CD14-positive monocyte (primary cell): ENCODE measurements at regions not wholly inside any gene's neighbourhood (a gene's known extent, or its start where the extent isn't known, plus 50 kb on each side); places are given as distances from the start of the nearest gene placed in this dataset.

Experiments
- DNase-seq, 3 donors: peaks; one replicate each; pipeline ENCODE4 v3.0.0-alpha.2; 2011 to 2022
- H2AFZ ChIP-seq: 2 replicates; pipeline ENCODE4 v1.6.0; 2012; ENCODE audit warnings: mild to moderate bottlenecking, low read depth, low read length, inconsistent platforms; ENCODE audit not compliant: insufficient read depth, poor library complexity, severe bottlenecking
- H3K27ac ChIP-seq, 2 donors: 1 replicate in 1 of 2; 2 replicates in 1 of 2; pipeline ENCODE4 v1.5.1; 2012 to 2013; ENCODE audit warnings: low read length in 2 of 2, control low read depth in 1 of 2, inconsistent platforms in 1 of 2, low read depth in 1 of 2, mild to moderate bottlenecking in 1 of 2
- H3K27me3 ChIP-seq, 2 donors: one replicate each; pipeline versions ENCODE4 v1.6.0 to v1.6.1; 2011 to 2013; ENCODE audit warnings: low read length in 2 of 2; ENCODE audit not compliant: control insufficient read depth in 2 of 2, insufficient read depth in 2 of 2
- H3K36me3 ChIP-seq, 2 donors: replicated peaks in 1 of 2; 1 replicate in 1 of 2; 2 replicates in 1 of 2; pipeline versions ENCODE4 v1.5.1 to v1.6.1; 2012 to 2013; ENCODE audit warnings: low read length in 2 of 2, control low read depth in 1 of 2, inconsistent platforms in 1 of 2, mild to moderate bottlenecking in 1 of 2; ENCODE audit not compliant: insufficient read depth in 2 of 2, control insufficient read depth in 1 of 2
- H3K4me1 ChIP-seq, 2 donors: 1 replicate in 1 of 2; 2 replicates in 1 of 2; pipeline versions ENCODE4 v1.5.1 to v1.6.1; 2012 to 2013; ENCODE audit warnings: low read length in 2 of 2, control low read depth in 1 of 2, inconsistent platforms in 1 of 2, mild to moderate bottlenecking in 1 of 2, moderate library complexity in 1 of 2; ENCODE audit not compliant: insufficient read depth in 2 of 2, control insufficient read depth in 1 of 2
- H3K4me2 ChIP-seq: replicated peaks from 2 replicates; pipeline ENCODE3; 2012; ENCODE audit warnings: low read length, moderate library complexity, mild to moderate bottlenecking; ENCODE audit not compliant: poor library complexity, severe bottlenecking; ENCODE audit errors: extremely low read depth
- H3K4me3 ChIP-seq, 3 experiments: fragments of 200-600 bp in 1 of 3; sonication (generic) in 1 of 3; replicated peaks in 1 of 3; 1 replicate in 2 of 3; 2 replicates in 1 of 3; pipeline ENCODE4 v1.5.1; 2011 to 2013; ENCODE audit warnings: low read length in 3 of 3, mild to moderate bottlenecking in 3 of 3, control low read depth in 2 of 3, low read depth in 2 of 3, inconsistent platforms in 1 of 3, moderate library complexity in 1 of 3
- H3K79me2 ChIP-seq: 2 replicates; pipeline ENCODE4 v1.6.0; 2012; ENCODE audit warnings: mild to moderate bottlenecking, control low read depth, inconsistent platforms, low read length, moderate library complexity; ENCODE audit not compliant: insufficient read depth
- H3K9ac ChIP-seq: 2 replicates; pipeline ENCODE4 v1.6.0; 2017; ENCODE audit warnings: low read length, mild to moderate bottlenecking; ENCODE audit not compliant: insufficient read depth, poor library complexity, severe bottlenecking
- H3K9me3 ChIP-seq, 2 donors: replicated peaks in 1 of 2; 1 replicate in 1 of 2; 2 replicates in 1 of 2; pipeline versions ENCODE4 v1.5.1 to v1.6.1; 2012 to 2013; ENCODE audit warnings: low read length in 2 of 2, control low read depth in 1 of 2; ENCODE audit not compliant: control insufficient read depth in 1 of 2, insufficient read depth in 1 of 2
- H4K20me1 ChIP-seq: 2 replicates; pipeline ENCODE4 v1.6.0; 2012; ENCODE audit warnings: mild to moderate bottlenecking, low read length, control low read depth, moderate library complexity; ENCODE audit not compliant: insufficient read depth
- H3K27ac Mint-ChIP-seq, 7 donors: one replicate each; pipeline ENCODE4 v1.8.0; 2020; ENCODE audit warnings: mild to moderate bottlenecking in 7 of 7, mixed read lengths in 7 of 7, moderate library complexity in 6 of 7, inconsistent platforms in 2 of 7
- H3K27me3 Mint-ChIP-seq, 3 donors: one replicate each; pipeline ENCODE4 v1.8.0; 2021 to 2022; ENCODE audit warnings: low read depth in 3 of 3, mild to moderate bottlenecking in 3 of 3, mixed read lengths in 3 of 3, moderate library complexity in 3 of 3, inconsistent platforms in 1 of 3
- H3K36me3 Mint-ChIP-seq, 2 donors: one replicate each; pipeline ENCODE4 v1.8.0; 2020; ENCODE audit warnings: mixed read lengths in 2 of 2, inconsistent platforms in 1 of 2, mild to moderate bottlenecking in 1 of 2
- H3K4me1 Mint-ChIP-seq: one replicate; pipeline ENCODE4 v1.8.0; 2020; ENCODE audit warnings: mild to moderate bottlenecking, mixed read lengths
- H3K4me3 Mint-ChIP-seq, 2 donors: one replicate each; pipeline ENCODE4 v1.8.0; 2020; ENCODE audit warnings: mild to moderate bottlenecking in 2 of 2, mixed read lengths in 2 of 2, moderate library complexity in 1 of 2
- H3K9me3 Mint-ChIP-seq, 7 donors: one replicate each; pipeline ENCODE4 v1.8.0; 2020 to 2022; ENCODE audit warnings: mixed read lengths in 7 of 7, mild to moderate bottlenecking in 6 of 7, moderate library complexity in 6 of 7, inconsistent platforms in 2 of 7
- CTCF ChIP-seq: fragments of 200-600 bp; IDR thresholded peaks from one replicate; pipeline ENCODE4 v1.8.0; 2022; ENCODE audit warnings: antibody characterized with exemption, mild to moderate bottlenecking
- WGBS: methylation state at CpG from one replicate; pipeline ENCODE4 v1.1.5; 2013; ENCODE audit warnings: missing lambda C conversion rate; ENCODE audit not compliant: insufficient coverage; 5-methylcytosine and 5-hydroxymethylcytosine counted together
- intact Hi-C, 2 donors: fragments of 100-400 bp; cut with micrococcal nuclease; formaldehyde crosslinking; loops; one replicate each; pipeline versions ENCODE4 v1.15.0 to v1.15.1; 2023

- H3K4me1 ChIP-seq = no peaks in the 10 kb centered on the region
- no peak overlapping the region for H3K4me3 Mint-ChIP-seq
- no peaks in the 10 kb centered on the region for H4K20me1 ChIP-seq
- intact Hi-C loops = no loop called here
- no peak overlapping the region for H3K4me3 ChIP-seq
- H3K27me3 ChIP-seq = no peaks in the 10 kb centered on the region
- no CpG with 5 or more reads among the region's 1 CpG for WGBS
- H3K36me3 Mint-ChIP-seq = no peaks in the 10 kb centered on the region
- H3K27ac Mint-ChIP-seq = no peak overlapping the region
- no peak overlapping the region for H3K27ac ChIP-seq
- no peak overlapping the region for H3K9ac ChIP-seq
- no peaks in the 10 kb centered on the region for H3K36me3 ChIP-seq
- H3K79me2 ChIP-seq = no peaks in the 10 kb centered on the region
- no peak for TF ChIP-seq CTCF
- H3K27me3 Mint-ChIP-seq = no peaks in the 10 kb centered on the region
- peaks cover 2 to 18% (median 8%) of the 10 kb centered on the region in 7 donors for H3K9me3 Mint-ChIP-seq
- H3K9me3 ChIP-seq = peaks cover 6 to 10% of the 10 kb centered on the region in 2 donors
- DNase-seq = no peak
- H3K4me2 ChIP-seq = no peak overlapping the region
- H3K4me1 Mint-ChIP-seq = no peaks in the 10 kb centered on the region
- no peak overlapping the region for H2AFZ ChIP-seq
Measured at GRCh38 chr17:54466875-54467274, 433.8 kb upstream of the TOM1L1 start.

GRCh38 chr17:54482843-54483242 is 417.8 kb upstream of the TOM1L1 start:
- Histone ChIP-seq H3K9me3 (no peaks in the 10 kb centered on the region), H3K4me3 (no peak overlapping the region), H3K9ac (no peak overlapping the region), H3K27ac (no peak overlapping the region), H3K79me2 (no peaks in the 10 kb centered on the region), H3K27me3 (no peaks in the 10 kb centered on the region), H3K4me1 (no peaks in the 10 kb centered on the region), H3K36me3 (no peaks in the 10 kb centered on the region), H2AFZ (no peak overlapping the region), H4K20me1 (no peaks in the 10 kb centered on the region), H3K4me2 (no peak overlapping the region)
- Mint-ChIP-seq H3K36me3 (no peaks in the 10 kb centered on the region), H3K4me1 (no peaks in the 10 kb centered on the region), H3K4me3 (no peak overlapping the region), H3K9me3 (peaks cover 0 to 7% (median 2%) of the 10 kb centered on the region in 7 donors), H3K27ac (no peak overlapping the region), H3K27me3 (no peaks in the 10 kb centered on the region)
- WGBS = no CpG with 5 or more reads among the region's 6 CpGs
- intact Hi-C loops = no loop called here
- no peak for TF ChIP-seq CTCF
- no peak for DNase-seq
